Smooth muscle cell (in vitro differentiated cells): ENCODE measurements at regions not wholly inside any gene's neighbourhood (a gene's known extent, or its start where the extent isn't known, plus 50 kb on each side); places are given as distances from the start of the nearest gene placed in this dataset.

Source experiments
- DNase-seq: peaks from one replicate; lab custom pipeline; 2025; ENCODE audit not compliant: unreplicated experiment; lab: John Stamatoyannopoulos, UW
- H2AFZ ChIP-seq: fragments of 200-600 bp; sonication (generic); 2 replicates; pipeline ENCODE4 v1.6.0; 2016; ENCODE audit warnings: antibody characterized with exemption, low read depth, mild to moderate bottlenecking
- H3F3A ChIP-seq: fragments of 200-600 bp; sonication (generic); 2 replicates; pipeline ENCODE4 v1.6.0; 2017; ENCODE audit warnings: antibody characterized with exemption, low read depth
- H3K27ac ChIP-seq: fragments of 200-600 bp; sonication (generic); 2 replicates; pipeline ENCODE4 v1.5.1; 2016; ENCODE audit warnings: low read depth, mild to moderate bottlenecking
- H3K27me3 ChIP-seq: fragments of 200-600 bp; sonication (generic); 2 replicates; pipeline ENCODE4 v1.6.1; 2016; ENCODE audit warnings: low read depth, mild to moderate bottlenecking
- H3K36me3 ChIP-seq: fragments of 200-600 bp; sonication (generic); 2 replicates; pipeline ENCODE4 v1.5.1; 2016; ENCODE audit warnings: low read depth
- H3K4me1 ChIP-seq: fragments of 200-600 bp; sonication (generic); 2 replicates; pipeline ENCODE4 v1.5.1; 2016; ENCODE audit warnings: low read depth
- H3K4me2 ChIP-seq: fragments of 200-600 bp; sonication (generic); 2 replicates; pipeline ENCODE4 v1.6.0; 2016; ENCODE audit warnings: mild to moderate bottlenecking
- H3K4me3 ChIP-seq: fragments of 200-600 bp; sonication (generic); 2 replicates; pipeline ENCODE4 v1.5.1; 2016; ENCODE audit warnings: mild to moderate bottlenecking
- H3K79me2 ChIP-seq: fragments of 200-600 bp; sonication (generic); 2 replicates; pipeline ENCODE4 v1.6.0; 2016; ENCODE audit warnings: low read depth, mild to moderate bottlenecking
- H3K9ac ChIP-seq: fragments of 200-600 bp; sonication (generic); 2 replicates; pipeline ENCODE4 v1.6.0; 2016; ENCODE audit warnings: low read depth
- H3K9me3 ChIP-seq: fragments of 200-600 bp; sonication (generic); replicated peaks from 2 replicates; pipeline ENCODE4 v1.5.1; 2016; ENCODE audit warnings: low read depth
- H4K20me1 ChIP-seq: fragments of 200-600 bp; sonication (generic); 2 replicates; pipeline ENCODE4 v1.6.0; 2016; ENCODE audit warnings: low read depth
- WGBS: methylation state at CpG from one replicate; pipeline ENCODE4 v1.1.7; 2016; ENCODE audit warnings: low lambda C conversion rate; 5-methylcytosine and 5-hydroxymethylcytosine counted together
- TF ChIP-seq, protein P1 (sequence below): fragments of 200-600 bp; sonication (generic); IDR thresholded peaks from 2 replicates; pipeline ENCODE4 v1.5.1; 2017; ENCODE audit warnings: borderline replicate concordance, mild to moderate bottlenecking, antibody characterized with exemption; ENCODE audit not compliant: insufficient read depth, poor library complexity, severe bottlenecking

DNA sequence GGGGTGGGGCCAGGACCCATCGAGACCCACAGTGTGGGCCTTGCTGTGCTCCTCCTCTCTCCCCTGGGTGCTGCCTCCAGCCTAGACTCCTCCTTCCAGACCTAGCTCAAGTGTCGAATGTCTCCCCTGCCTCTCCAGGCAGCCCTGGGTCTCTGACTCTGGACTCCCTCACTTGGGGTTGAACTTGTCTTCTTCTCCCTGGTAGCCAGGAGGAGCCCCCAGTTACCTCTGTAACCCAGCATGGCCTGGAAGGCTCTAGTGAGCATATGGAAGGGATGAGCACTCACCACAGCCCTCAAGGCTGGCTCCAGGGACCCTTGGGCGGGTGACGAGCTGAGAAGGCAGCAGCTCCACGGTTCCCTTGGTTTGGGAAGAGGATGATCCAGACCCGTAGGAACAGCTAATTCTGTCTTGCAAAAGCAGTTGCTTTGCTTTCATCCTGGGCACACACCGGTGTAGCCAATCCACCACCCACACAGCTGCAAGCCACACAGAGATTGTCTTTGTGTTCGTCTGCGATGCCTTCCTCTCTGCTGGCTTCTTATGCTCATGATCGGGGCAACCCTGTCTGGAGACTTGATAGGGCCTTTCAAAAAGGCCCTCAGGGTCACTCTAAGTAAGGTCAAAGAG, 52.3 kb upstream of the ANTXRL start:
- no peaks in the 10 kb centered on the region for H3K79me2 ChIP-seq
- no peak overlapping the region for H3K4me2 ChIP-seq
- TF ChIP-seq, protein P1, sequence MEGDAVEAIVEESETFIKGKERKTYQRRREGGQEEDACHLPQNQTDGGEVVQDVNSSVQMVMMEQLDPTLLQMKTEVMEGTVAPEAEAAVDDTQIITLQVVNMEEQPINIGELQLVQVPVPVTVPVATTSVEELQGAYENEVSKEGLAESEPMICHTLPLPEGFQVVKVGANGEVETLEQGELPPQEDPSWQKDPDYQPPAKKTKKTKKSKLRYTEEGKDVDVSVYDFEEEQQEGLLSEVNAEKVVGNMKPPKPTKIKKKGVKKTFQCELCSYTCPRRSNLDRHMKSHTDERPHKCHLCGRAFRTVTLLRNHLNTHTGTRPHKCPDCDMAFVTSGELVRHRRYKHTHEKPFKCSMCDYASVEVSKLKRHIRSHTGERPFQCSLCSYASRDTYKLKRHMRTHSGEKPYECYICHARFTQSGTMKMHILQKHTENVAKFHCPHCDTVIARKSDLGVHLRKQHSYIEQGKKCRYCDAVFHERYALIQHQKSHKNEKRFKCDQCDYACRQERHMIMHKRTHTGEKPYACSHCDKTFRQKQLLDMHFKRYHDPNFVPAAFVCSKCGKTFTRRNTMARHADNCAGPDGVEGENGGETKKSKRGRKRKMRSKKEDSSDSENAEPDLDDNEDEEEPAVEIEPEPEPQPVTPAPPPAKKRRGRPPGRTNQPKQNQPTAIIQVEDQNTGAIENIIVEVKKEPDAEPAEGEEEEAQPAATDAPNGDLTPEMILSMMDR, result no peak
- no peak overlapping the region for H2AFZ ChIP-seq
- H3K9ac ChIP-seq, result no peak overlapping the region
- H3K27me3 ChIP-seq, result no peaks in the 10 kb centered on the region
- no peaks in the 10 kb centered on the region for H3K9me3 ChIP-seq
- H3F3A ChIP-seq, result no peaks in the 10 kb centered on the region
- no peak overlapping the region for H3K4me3 ChIP-seq
- no peaks in the 10 kb centered on the region for H3K36me3 ChIP-seq
- H3K4me1 ChIP-seq, result no peaks in the 10 kb centered on the region
- no peak for DNase-seq
- H3K27ac ChIP-seq, result no peak overlapping the region
- WGBS, result 82% methylated on average over 10 of the region's 10 CpGs
- H4K20me1 ChIP-seq, result no peaks in the 10 kb centered on the region

DNA sequence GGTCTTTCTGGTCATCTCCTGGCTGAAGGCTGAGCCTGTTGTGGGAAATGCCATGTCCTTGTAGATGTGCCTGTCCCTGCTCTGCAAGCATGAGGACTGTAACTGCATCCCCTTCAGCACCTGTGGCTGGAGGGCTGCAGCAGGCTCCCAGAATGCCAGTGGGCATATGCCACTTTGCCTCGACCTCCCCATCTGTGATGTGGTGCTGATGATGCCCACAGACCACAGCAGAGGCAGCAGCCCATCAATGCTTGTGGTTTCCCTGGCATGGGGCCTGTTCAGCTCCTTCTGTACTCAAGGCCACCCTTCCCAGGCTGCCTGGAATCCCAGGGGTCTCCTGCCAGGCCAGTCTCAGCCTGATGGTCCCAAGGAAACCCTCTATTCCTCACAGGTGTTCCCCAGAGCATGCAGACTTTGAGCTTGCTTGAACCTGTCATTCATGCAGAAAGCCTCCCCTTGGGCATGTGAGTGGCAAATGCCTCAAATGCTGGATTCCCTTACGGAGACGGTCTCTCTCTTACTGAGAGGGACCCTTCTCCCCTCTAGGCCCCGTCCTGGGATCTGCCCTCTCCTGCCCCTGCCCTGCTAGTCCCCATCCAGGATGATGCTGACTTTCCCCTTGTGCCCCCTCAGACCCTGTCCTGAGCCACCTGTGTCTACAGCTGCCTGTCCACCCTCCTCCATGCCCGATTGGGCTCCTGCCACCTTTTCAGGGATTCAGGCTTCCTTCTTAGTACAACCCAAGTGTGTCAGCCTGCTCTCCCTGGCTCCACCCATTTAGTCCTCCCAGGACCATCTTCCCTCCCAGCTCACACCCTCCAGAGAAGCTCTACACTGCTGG, 50.9 kb upstream of the ANTXRL start:
- Histone ChIP-seq H3F3A (no peaks in the 10 kb centered on the region), H3K36me3 (no peaks in the 10 kb centered on the region), H4K20me1 (no peaks in the 10 kb centered on the region), H2AFZ (no peak overlapping the region), H3K9me3 (no peaks in the 10 kb centered on the region), H3K4me3 (no peak overlapping the region), H3K79me2 (no peaks in the 10 kb centered on the region), H3K27ac (no peak overlapping the region), H3K27me3 (no peaks in the 10 kb centered on the region), H3K9ac (no peak overlapping the region), H3K4me1 (no peaks in the 10 kb centered on the region), H3K4me2 (no peak overlapping the region)
- TF ChIP-seq, protein P1, result no peak
- no peak for DNase-seq
- 89% methylated on average over 5 of the region's 5 CpGs for WGBS

DNA sequence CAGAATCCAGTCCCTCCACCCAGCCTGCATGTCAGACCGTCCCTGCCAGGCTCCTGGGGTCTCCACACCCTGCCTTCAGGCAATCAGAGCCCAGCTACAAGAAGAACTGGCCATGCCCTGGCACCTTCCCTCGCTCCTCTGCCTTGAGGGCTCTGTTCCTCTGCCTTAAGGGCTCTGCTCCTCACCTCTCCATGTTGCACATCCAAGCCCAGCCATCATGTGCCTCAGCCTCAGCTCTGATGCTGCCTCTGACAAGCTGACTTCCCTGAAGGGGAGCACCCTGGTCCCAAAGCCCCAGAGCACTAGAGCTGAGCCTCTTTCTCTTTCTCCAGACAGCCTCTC, 50.3 kb upstream of the ANTXRL start:
- H4K20me1 ChIP-seq, result no peaks in the 10 kb centered on the region

More for the DNA sequence above, 50.3 kb upstream of the ANTXRL start:
- H3F3A ChIP-seq, result no peaks in the 10 kb centered on the region
- no peak overlapping the region for H3K27ac ChIP-seq
- no peak for DNase-seq
- TF ChIP-seq, protein P1, result no peak
- no peak overlapping the region for H3K4me3 ChIP-seq
- no peaks in the 10 kb centered on the region for H3K27me3 ChIP-seq
- H3K4me2 ChIP-seq, result no peak overlapping the region
- no peaks in the 10 kb centered on the region for H3K79me2 ChIP-seq
- H3K9ac ChIP-seq, result no peak overlapping the region
- no peaks in the 10 kb centered on the region for H3K4me1 ChIP-seq
- H3K9me3 ChIP-seq, result no peaks in the 10 kb centered on the region
- WGBS, result 76% methylated on average over 2 of the region's 2 CpGs
- no peaks in the 10 kb centered on the region for H3K36me3 ChIP-seq
- no peak overlapping the region for H2AFZ ChIP-seq
